ENCODE measurements at regions not wholly inside any gene's neighbourhood (a gene's known extent, or its start where the extent isn't known, plus 50 kb on each side); places are given as distances from the start of the nearest gene placed in this dataset.

- DNase-seq: no peak
Measured at GRCh38 chr12:90303771-90304170, 595.1 kb upstream of the ATP2B1 start.

- DNase-seq: no peak
Measured at GRCh38 chr12:90301561-90302133, 593.0 kb upstream of the ATP2B1 start.

- DNase-seq: no peak
Measured at GRCh38 chr12:90301095-90301494, 592.5 kb upstream of the ATP2B1 start.

- no peak for DNase-seq
Measured at GRCh38 chr12:90299666-90300065, 591.0 kb upstream of the ATP2B1 start.

- no peak for DNase-seq
Measured at GRCh38 chr12:90299121-90299520, 590.5 kb upstream of the ATP2B1 start.

- DNase-seq: no peak
Measured at GRCh38 chr12:90298289-90298948, 589.8 kb upstream of the ATP2B1 start.

GRCh38 chr12:90295858-90296257 lies 587.2 kb upstream of the ATP2B1 start:
- DNase-seq: no peak

GRCh38 chr12:90292183-90292582 lies 583.5 kb upstream of the ATP2B1 start:
- no peak for DNase-seq

- DNase-seq: no peak
Measured at GRCh38 chr12:90290980-90291975, 582.6 kb upstream of the ATP2B1 start.

- DNase-seq: no peak
Measured at GRCh38 chr12:90287585-90287984, 578.9 kb upstream of the ATP2B1 start.

- DNase-seq: no peak
Measured at GRCh38 chr12:90281154-90281868, 572.7 kb upstream of the ATP2B1 start.

GRCh38 chr12:90280564-90281058 lies 572.0 kb upstream of the ATP2B1 start:
- no peak for DNase-seq

GRCh38 chr12:90280033-90280432 lies 571.4 kb upstream of the ATP2B1 start:
- no peak for DNase-seq

- DNase-seq: no peak
Measured at GRCh38 chr12:90275088-90275487, 566.5 kb upstream of the ATP2B1 start.

GRCh38 chr12:90274407-90274806 lies 565.8 kb upstream of the ATP2B1 start:
- no peak for DNase-seq

GRCh38 chr12:90268574-90268973 lies 559.9 kb upstream of the ATP2B1 start:
- no peak for DNase-seq

GRCh38 chr12:90262251-90262650 lies 553.6 kb upstream of the ATP2B1 start:
- no peak for DNase-seq

GRCh38 chr12:90261283-90261682 lies 552.6 kb upstream of the ATP2B1 start:
- DNase-seq: no peak

- DNase-seq: no peak
Measured at GRCh38 chr12:90260136-90260535, 551.5 kb upstream of the ATP2B1 start.

- DNase-seq: no peak
Measured at GRCh38 chr12:90257927-90258624, 549.4 kb upstream of the ATP2B1 start.

- DNase-seq: no peak
Measured at GRCh38 chr12:90254796-90255195, 546.2 kb upstream of the ATP2B1 start.

- peak in 7 of 14 donors; percentile 1 to 99 (median 25) for DNase-seq
Measured at GRCh38 chr12:90253674-90254181, 545.1 kb upstream of the ATP2B1 start.
